PC-3 (cell line): ENCODE measurements at regions not wholly inside any gene's neighbourhood (a gene's known extent, or its start where the extent isn't known, plus 50 kb on each side); places are given as distances from the start of the nearest gene placed in this dataset.

Source experiments
- CTCF ChIP-seq: fragments of 300-600 bp; sonication (generic); conservative IDR thresholded peaks from 2 replicates; pipeline ENCODE4 v1.5.1; 2017; ENCODE audit warnings: antibody characterized with exemption, low read depth, mild to moderate bottlenecking, low read length
- EZH2 ChIP-seq: fragments of 300-600 bp; sonication (generic); IDR thresholded peaks from one replicate; pipeline ENCODE4 v1.6.1; 2017; ENCODE audit warnings: antibody characterized with exemption, mild to moderate bottlenecking, low read length; ENCODE audit not compliant: unreplicated experiment
- EZH2phosphoT487 ChIP-seq: fragments of 300-600 bp; sonication (generic); IDR thresholded peaks from 2 replicates; pipeline ENCODE4 v1.6.1; 2018; ENCODE audit warnings: mild to moderate bottlenecking, antibody characterized with exemption, low read length, borderline replicate concordance

GRCh38 chr12:20264026-20264425 is 104.3 kb upstream of the PDE3A start:
- TF ChIP-seq EZH2phosphoT487: no peak
- no peak for TF ChIP-seq EZH2
- no peak for TF ChIP-seq CTCF
